ENCODE measurements at regions not wholly inside any gene's neighbourhood (a gene's known extent, or its start where the extent isn't known, plus 50 kb on each side); places are given as distances from the start of the nearest gene placed in this dataset.

DNA sequence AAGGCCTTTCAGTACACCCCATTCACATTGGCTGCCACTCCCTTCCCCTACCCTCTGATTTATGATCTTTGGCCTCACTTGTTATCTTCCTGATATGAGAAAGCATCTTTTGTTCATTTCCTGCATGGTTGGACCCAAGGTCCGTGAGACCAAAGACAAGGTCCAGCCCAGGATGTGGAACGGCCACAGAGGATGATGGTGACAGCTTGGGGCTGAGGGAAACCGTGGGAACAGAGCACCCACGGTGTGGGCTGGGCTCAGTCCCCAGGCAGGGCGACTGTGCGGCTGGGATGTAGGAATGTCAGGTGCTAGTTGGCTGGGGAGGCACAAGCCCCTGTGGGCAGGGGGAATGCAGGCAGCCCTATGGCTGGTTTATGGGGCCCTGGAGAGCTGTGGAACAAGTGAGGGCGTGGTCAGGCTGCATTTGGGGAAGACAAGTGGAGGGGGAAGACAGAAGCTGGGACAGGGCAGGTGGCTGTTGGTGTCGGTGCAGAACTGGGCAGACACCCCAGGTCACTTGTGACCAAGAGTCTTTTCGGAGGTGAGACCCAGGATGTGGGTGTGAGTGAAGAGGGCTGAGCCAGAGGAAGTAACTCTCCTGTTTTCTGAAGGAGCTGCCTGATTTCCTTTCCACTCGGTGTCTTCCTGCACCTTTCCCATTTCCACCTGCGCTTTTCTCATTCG lies 51.7 kb upstream of the IGFBP3 start:
- TF ChIP-seq POLR2A (IDR thresholded peaks at IDR 0.05; ENCODE audit: extremely low read depth, insufficient read length) (no peak), CTCF (IDR thresholded peaks at IDR 0.05; ENCODE audit: low read depth, low read length) (no peak), MYC (IDR thresholded peaks at IDR 0.05; ENCODE audit: low read depth, low read length) (no peak)
- TF ChIP-seq, protein P1, sequence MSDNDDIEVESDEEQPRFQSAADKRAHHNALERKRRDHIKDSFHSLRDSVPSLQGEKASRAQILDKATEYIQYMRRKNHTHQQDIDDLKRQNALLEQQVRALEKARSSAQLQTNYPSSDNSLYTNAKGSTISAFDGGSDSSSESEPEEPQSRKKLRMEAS (IDR thresholded peaks at IDR 0.05; ENCODE audit: low read depth, low read length), result no peak
